C4-2B (cell line): ENCODE measurements at regions not wholly inside any gene's neighbourhood (a gene's known extent, or its start where the extent isn't known, plus 50 kb on each side); places are given as distances from the start of the nearest gene placed in this dataset.

Experiments
- H3K27ac ChIP-seq: fragments of 450-650 bp; 2 replicates; pipeline ENCODE4 v1.5.1; 2017
- ZFX ChIP-seq: fragments of 450-650 bp; IDR thresholded peaks from 2 replicates; pipeline ENCODE4 v1.6.1; 2017
- TF ChIP-seq, protein P1 (sequence below): fragments of 450-650 bp; conservative IDR thresholded peaks from 2 replicates; pipeline ENCODE4 v1.5.1; 2017; ENCODE audit warnings: mild to moderate bottlenecking

DNA sequence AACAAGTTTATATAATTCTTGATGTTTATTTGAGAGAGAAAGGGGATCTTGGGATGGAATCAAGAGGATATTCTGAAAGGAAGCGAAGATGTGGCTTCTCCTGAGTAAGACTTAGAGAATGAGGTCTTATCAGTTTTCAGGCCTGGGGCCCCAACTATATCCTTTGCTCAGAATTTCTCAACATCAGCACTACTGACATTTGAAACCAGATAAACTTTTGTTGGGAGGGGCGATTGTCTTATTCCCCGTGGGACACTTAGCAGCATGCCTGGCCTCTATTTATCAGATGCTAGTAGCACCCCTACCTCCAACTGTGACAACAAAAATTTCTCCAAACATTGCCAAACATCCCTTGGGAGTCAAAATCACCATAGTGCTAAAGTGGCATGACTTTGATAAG, 567.7 kb downstream of the MAT2B start:
- no peak overlapping the region for H3K27ac ChIP-seq
- TF ChIP-seq ZFX: no peak
- TF ChIP-seq, protein P1, sequence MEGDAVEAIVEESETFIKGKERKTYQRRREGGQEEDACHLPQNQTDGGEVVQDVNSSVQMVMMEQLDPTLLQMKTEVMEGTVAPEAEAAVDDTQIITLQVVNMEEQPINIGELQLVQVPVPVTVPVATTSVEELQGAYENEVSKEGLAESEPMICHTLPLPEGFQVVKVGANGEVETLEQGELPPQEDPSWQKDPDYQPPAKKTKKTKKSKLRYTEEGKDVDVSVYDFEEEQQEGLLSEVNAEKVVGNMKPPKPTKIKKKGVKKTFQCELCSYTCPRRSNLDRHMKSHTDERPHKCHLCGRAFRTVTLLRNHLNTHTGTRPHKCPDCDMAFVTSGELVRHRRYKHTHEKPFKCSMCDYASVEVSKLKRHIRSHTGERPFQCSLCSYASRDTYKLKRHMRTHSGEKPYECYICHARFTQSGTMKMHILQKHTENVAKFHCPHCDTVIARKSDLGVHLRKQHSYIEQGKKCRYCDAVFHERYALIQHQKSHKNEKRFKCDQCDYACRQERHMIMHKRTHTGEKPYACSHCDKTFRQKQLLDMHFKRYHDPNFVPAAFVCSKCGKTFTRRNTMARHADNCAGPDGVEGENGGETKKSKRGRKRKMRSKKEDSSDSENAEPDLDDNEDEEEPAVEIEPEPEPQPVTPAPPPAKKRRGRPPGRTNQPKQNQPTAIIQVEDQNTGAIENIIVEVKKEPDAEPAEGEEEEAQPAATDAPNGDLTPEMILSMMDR: no peak

DNA sequence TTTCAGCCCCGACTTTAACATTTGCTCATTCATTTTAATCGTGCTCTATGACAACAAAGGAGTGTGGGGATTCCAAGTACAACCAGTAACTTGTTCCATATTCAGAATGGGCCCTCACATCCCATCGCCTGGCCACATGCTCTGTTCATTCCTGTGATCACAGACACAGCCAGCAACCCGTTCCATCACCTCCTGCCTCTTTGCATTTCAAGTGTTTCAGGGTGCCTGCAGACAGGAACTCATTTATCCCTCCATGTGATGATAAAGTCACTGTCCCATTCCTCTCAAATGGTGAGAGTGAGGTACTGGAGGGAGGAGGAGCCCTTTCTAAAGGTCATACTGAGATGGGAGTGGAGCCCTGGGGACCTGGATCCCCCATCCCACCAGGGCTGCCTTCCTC, 571.1 kb downstream of the MAT2B start:
- no peak overlapping the region for H3K27ac ChIP-seq
- no peak for TF ChIP-seq ZFX
- TF ChIP-seq, protein P1: no peak

DNA sequence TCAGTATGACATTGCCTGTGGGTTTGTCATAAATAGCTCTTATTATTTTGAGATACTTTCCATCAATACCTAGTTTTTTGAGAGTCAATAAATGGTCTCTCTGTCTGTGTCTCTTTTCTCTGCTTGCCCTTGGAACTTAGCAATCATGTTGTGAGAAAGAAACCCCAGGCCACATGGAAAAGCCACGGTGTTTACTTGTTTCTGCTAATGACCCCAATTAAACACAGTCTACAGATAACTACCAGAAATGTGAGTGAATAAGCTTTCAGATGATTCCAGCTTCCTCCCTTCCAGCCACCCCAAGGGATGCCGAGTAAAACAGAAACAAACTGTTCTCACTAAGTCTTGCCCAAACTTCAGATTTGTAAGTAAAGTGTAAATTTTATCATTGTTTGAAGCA, 584.9 kb downstream of the MAT2B start:
- H3K27ac ChIP-seq: no peak overlapping the region
- TF ChIP-seq, protein P1: no peak
- no peak for TF ChIP-seq ZFX

GRCh38 chr5:164091836-164092235, 586.4 kb downstream of the MAT2B start:
- no peak for TF ChIP-seq ZFX
- TF ChIP-seq, protein P1: no peak
- no peak overlapping the region for H3K27ac ChIP-seq

- TF ChIP-seq, protein P1: no peak
- TF ChIP-seq ZFX: no peak
Measured at GRCh38 chr5:164094291-164094690, 588.9 kb downstream of the MAT2B start.

GRCh38 chr5:164097749-164098148, 592.3 kb downstream of the MAT2B start:
- H3K27ac ChIP-seq: no peak overlapping the region
- TF ChIP-seq, protein P1: no peak
- TF ChIP-seq ZFX: no peak

More at GRCh38 chr5:164094291-164094690, 588.9 kb downstream of the MAT2B start:
- H3K27ac ChIP-seq: no peak overlapping the region

DNA sequence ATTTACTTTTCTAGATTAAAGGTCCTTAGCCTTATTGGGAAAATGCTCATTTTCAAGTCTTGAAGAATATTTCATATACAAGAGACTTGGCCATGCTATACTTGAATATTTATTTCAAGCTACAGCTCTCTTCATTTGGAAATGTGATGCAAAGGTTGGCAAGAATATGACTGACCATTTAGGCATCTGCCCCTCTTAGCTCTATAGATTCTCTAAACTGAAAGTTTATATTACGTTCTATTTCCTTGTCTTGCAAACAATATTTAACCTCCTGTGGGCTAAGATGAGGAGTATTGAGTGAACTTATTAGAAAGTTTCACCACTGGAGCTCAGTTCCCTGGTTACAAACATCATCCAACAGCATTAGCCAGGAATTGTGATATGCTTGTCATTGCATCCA, 593.1 kb downstream of the MAT2B start:
- no peak overlapping the region for H3K27ac ChIP-seq
- no peak for TF ChIP-seq ZFX
- TF ChIP-seq, protein P1: no peak
